Kidney epithelial cell (primary cell): ENCODE measurements at regions not wholly inside any gene's neighbourhood (a gene's known extent, or its start where the extent isn't known, plus 50 kb on each side); places are given as distances from the start of the nearest gene placed in this dataset.

ENCODE experiments used
- DNase-seq: peaks from one replicate; pipeline ENCODE4 v3.0.0-alpha.2; 2010; ENCODE audit warnings: low read depth
- H3K27me3 ChIP-seq: 2 replicates; pipeline ENCODE4 v1.6.0; 2011; ENCODE audit warnings: low read length; ENCODE audit not compliant: control insufficient read depth, insufficient read depth
- H3K36me3 ChIP-seq: 2 replicates; pipeline ENCODE4 v1.5.1; 2011; ENCODE audit warnings: low read length; ENCODE audit not compliant: control insufficient read depth, insufficient read depth
- H3K4me3 ChIP-seq: 2 replicates; pipeline ENCODE4 v1.5.1; 2011; ENCODE audit warnings: low read depth, mild to moderate bottlenecking, control low read depth, low read length
- TF ChIP-seq, protein P1 (sequence below): IDR thresholded peaks from 2 replicates; pipeline ENCODE4 v1.5.1; 2011; ENCODE audit warnings: mild to moderate bottlenecking, moderate library complexity, low read length, control low read depth, inconsistent platforms; ENCODE audit not compliant: insufficient read depth, poor library complexity, severe bottlenecking

DNA sequence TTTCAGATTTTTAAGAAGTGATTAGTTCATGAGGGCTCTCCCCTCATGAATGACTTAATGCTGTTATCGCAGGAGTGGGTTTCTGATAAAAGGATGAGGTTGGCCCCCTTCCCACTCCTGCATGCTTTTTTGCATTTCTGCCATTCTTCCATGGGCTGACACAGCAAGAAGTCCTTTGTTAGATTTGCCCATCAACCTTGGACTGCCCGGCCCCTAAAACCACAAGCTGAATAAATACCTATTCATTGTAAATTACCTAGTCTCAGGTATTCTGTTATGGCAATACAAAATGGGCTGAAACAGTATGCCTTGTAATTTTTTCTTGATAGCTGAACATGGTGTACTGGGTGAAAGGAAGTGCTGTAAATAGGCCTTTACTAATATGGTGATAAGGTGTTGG lies 72.7 kb upstream of the DPH5 start:
- TF ChIP-seq, protein P1, sequence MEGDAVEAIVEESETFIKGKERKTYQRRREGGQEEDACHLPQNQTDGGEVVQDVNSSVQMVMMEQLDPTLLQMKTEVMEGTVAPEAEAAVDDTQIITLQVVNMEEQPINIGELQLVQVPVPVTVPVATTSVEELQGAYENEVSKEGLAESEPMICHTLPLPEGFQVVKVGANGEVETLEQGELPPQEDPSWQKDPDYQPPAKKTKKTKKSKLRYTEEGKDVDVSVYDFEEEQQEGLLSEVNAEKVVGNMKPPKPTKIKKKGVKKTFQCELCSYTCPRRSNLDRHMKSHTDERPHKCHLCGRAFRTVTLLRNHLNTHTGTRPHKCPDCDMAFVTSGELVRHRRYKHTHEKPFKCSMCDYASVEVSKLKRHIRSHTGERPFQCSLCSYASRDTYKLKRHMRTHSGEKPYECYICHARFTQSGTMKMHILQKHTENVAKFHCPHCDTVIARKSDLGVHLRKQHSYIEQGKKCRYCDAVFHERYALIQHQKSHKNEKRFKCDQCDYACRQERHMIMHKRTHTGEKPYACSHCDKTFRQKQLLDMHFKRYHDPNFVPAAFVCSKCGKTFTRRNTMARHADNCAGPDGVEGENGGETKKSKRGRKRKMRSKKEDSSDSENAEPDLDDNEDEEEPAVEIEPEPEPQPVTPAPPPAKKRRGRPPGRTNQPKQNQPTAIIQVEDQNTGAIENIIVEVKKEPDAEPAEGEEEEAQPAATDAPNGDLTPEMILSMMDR, result no peak
- no peaks in the 10 kb centered on the region for H3K27me3 ChIP-seq
- DNase-seq, result no peak
- H3K4me3 ChIP-seq, result no peak overlapping the region
- no peaks in the 10 kb centered on the region for H3K36me3 ChIP-seq

DNA sequence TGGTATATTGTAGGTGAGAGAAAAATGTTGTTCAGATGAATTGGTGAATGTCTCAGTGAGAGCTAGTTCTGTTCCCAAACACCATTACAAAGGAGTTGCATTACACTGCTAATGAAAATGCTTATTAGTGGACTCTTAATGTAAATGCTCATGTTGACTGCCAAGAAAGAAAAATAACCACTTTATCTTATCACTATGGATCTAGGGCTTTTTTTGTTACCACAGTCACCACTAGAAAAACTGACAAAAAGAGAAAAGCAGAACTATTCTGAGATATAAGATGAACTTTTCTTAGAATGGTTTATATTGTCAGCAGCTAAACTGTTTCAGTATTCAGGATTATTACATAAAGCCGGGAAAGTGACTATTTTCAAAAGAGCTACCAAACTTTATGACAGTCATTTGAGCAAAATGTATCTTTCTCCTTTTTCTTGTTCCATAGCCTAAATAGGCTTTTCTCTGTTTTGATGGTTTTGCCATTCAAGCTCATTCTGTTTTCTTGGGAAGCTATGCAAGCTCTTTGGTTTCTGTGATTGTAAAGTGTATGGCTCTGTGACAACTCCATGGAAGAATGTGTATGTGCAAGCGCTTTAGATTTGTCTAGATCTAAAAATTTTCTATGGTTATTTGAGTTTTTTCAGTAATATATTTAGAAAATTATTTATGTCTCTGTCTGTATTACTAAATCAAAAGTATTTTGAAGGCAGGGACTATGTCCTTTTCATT lies 64.2 kb upstream of the DPH5 start:
- Histone ChIP-seq H3K27me3 (no peaks in the 10 kb centered on the region), H3K36me3 (no peaks in the 10 kb centered on the region), H3K4me3 (no peak overlapping the region)
- TF ChIP-seq, protein P1, result no peak
- no peak for DNase-seq

DNA sequence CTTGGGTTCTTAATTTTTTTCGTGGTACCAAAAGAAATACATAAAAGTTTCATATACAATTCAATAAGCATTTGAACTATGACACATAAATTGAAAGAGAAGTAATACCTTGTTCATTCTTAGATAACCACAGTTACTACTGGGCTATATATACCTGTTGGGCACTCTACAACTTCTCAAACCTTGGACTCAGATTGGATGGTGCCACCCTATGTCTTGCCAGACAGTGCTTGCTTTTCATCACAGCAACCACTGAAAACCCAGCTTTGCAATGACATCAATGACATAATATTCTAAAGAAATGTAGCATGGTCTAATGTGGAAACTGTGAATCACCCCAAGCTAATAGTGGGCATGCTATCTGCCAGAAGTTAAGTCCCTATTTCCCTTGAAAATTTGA lies 62.8 kb upstream of the DPH5 start:
- Histone ChIP-seq H3K36me3 (no peaks in the 10 kb centered on the region), H3K4me3 (no peak overlapping the region), H3K27me3 (no peaks in the 10 kb centered on the region)
- no peak for DNase-seq
- TF ChIP-seq, protein P1, result no peak

DNA sequence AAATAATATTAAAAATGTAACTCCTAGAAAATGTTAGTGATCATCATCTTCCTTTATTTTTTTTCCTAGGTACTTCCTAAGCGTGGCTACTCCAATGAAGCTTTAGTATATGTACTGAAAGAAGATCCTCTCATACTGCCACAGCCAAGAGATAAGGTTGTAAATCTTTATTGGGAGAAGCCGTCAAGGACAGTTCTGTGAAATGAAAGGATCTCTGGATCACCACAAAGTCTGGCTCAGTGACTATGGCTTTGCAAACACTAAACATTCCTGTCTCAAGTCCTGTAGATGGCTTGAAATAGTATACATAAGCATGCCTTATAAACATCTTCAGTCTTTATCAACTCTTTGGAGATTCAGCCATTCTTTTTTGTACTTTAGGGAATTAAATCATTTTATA lies 61.2 kb upstream of the DPH5 start:
- no peaks in the 10 kb centered on the region for H3K36me3 ChIP-seq
- no peak overlapping the region for H3K4me3 ChIP-seq
- TF ChIP-seq, protein P1, result no peak
- DNase-seq, result no peak
- no peaks in the 10 kb centered on the region for H3K27me3 ChIP-seq

DNA sequence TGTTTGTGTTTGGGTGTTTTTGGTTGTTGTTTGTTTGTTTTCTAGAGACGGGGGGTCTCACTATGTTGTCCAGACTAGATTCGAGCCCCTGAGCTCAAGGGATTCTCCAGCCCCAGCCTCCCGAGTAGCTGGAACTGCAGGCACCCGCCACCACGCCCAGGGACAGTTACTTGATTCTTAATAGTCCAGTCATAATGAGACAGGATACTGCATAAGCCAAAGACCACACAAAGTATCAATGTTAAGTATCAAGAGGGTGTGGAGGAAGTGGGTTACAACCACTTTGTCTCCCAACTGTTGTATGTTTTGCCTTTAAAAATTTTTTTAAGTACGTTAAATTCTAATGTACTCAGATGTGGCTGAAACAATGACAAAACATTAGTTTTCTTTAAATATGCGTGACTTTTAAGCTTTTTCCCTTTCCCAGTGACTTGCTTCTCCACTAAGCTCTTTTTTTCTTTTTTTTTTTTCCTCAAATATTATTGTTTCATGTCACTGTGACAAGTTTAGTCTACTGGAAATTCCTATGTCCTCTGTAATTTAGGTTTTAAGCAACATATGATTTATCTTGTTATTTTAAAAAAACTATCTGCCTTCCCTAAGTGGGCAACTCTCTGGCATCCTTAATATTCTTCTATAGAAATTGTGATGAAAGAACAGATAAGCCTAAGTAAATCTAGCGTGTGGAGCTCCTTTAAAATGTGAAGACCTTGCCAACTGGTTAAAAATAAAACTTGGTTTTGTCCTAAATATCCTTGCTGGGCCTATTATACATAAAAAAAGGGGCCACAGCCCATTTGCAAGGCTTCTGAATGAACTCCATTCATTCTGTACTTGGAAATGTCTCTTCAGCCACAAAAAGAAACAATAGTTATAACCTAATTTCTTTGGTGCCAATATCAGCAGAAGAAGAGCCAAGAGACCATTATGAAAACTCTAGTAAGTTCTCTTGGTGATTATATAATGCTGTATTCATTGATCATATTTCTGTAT lies 56.2 kb upstream of the DPH5 start:
- Histone ChIP-seq H3K36me3 (no peaks in the 10 kb centered on the region), H3K27me3 (no peaks in the 10 kb centered on the region), H3K4me3 (no peak overlapping the region)
- no peak for DNase-seq
- TF ChIP-seq, protein P1, result no peak

DNA sequence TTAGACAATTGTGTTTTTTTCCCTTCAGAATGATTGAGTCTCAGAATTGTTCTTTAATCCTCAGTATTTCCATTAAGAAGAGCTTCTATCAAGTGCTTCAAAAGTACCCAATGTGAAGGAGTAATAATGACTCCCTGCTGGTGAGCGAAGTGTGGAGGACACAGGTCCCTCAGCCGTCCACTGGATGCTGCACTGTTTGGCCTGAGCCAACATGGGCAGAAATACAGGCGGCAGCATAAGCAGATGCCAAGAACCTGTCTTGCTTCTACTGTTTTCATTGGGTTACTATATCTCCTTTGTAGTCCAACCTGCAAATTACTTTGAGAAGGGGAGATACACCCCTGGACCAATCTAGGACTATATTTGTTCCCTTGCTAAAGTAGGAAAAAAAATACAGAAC lies 55.3 kb upstream of the DPH5 start:
- no peak for DNase-seq
- Histone ChIP-seq H3K27me3 (no peaks in the 10 kb centered on the region), H3K4me3 (no peak overlapping the region), H3K36me3 (no peaks in the 10 kb centered on the region)
- TF ChIP-seq, protein P1, result no peak
